Esophagus (tissue), 2 donors: ENCODE measurements at regions not wholly inside any gene's neighbourhood (a gene's known extent, or its start where the extent isn't known, plus 50 kb on each side); places are given as distances from the start of the nearest gene placed in this dataset.
"Not testable (repeated sequence)": the region's sequence is repeated elsewhere in the genome, so short reads cannot be mapped to it uniquely, and the experiment has no call there.

Experiments
- H3K27ac ChIP-seq, 2 donors: one replicate each; pipeline ENCODE4 v1.5.1; 2013; ENCODE audit warnings: low read depth in 2 of 2, mild to moderate bottlenecking in 2 of 2, inconsistent platforms in 1 of 2, low read length in 1 of 2, moderate library complexity in 1 of 2
- H3K27me3 ChIP-seq, 2 donors: one replicate each; pipeline ENCODE4 v1.6.1; 2013; ENCODE audit warnings: low read length in 2 of 2, control low read depth in 1 of 2, mild to moderate bottlenecking in 1 of 2; ENCODE audit not compliant: insufficient read depth in 2 of 2, control insufficient read depth in 1 of 2
- H3K36me3 ChIP-seq, 2 donors: one replicate each; pipeline ENCODE4 v1.6.1; 2013; ENCODE audit warnings: low read length in 1 of 2; ENCODE audit not compliant: control insufficient read depth in 2 of 2, insufficient read depth in 2 of 2
- H3K4me1 ChIP-seq, 2 donors: one replicate each; pipeline ENCODE4 v1.6.1; 2013; ENCODE audit warnings: low read length in 1 of 2; ENCODE audit not compliant: control insufficient read depth in 2 of 2, insufficient read depth in 2 of 2
- H3K4me3 ChIP-seq, 2 donors: one replicate each; pipeline ENCODE4 v1.5.1; 2013; ENCODE audit warnings: low read length in 2 of 2, mild to moderate bottlenecking in 2 of 2, low read depth in 1 of 2, moderate library complexity in 1 of 2
- H3K9me3 ChIP-seq, 2 donors: one replicate each; pipeline ENCODE4 v1.6.1; 2013; ENCODE audit warnings: mild to moderate bottlenecking in 2 of 2, low read depth in 1 of 2, low read length in 1 of 2, moderate library complexity in 1 of 2; ENCODE audit not compliant: control insufficient read depth in 2 of 2, insufficient read depth in 1 of 2
- WGBS, 2 donors: extraction: QIAGEN DNeasy Blood & Tissue Kit; methylation state at CpG; one replicate each; pipeline ENCODE4 v1.1.7; 2013; 5-methylcytosine and 5-hydroxymethylcytosine counted together
- donor health status: healthy with polysubstance abuse.
- donor health status: Bipolar disorder and iron deficiency.

- no peak overlapping the region for H3K27ac ChIP-seq
- H3K36me3 ChIP-seq = no peaks in the 10 kb centered on the region
- no peak overlapping the region for H3K4me3 ChIP-seq
- 67 to 70% methylated on average over 2 of the region's 2 CpGs for WGBS, 2 donors
- no peaks in the 10 kb centered on the region for H3K9me3 ChIP-seq
- no peaks in the 10 kb centered on the region for H3K27me3 ChIP-seq
- no peaks in the 10 kb centered on the region for H3K4me1 ChIP-seq
Observed at GRCh38 chr1:168834225-168834872, 105.3 kb upstream of the DPT start.

DNA sequence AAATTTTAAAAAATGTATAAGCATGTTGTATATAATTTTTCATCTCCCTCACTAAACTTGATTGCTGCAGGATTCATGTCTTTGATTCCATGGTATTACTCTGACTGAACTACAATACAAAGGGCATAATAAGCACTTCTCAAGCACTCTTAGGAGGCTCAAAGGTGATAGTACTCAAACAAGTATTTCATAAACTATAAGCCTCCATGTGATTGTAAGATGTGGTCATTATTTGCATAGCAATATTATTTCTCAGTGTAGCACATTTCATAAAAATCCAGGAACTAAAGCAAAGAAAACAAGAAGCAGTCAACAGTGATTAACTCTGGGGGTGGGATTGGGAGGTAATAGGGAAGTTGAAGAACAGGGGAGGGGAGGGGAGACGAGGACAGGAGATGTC lies 106.2 kb upstream of the DPT start:
- Histone ChIP-seq H3K27me3 (no peaks in the 10 kb centered on the region), H3K36me3 (no peaks in the 10 kb centered on the region), H3K9me3 (no peaks in the 10 kb centered on the region), H3K27ac (no peak overlapping the region), H3K4me1 (no peaks in the 10 kb centered on the region), H3K4me3 (no peak overlapping the region)
- 76 to 80% methylated on average over 1 of the region's 1 CpG for WGBS, 2 donors

DNA sequence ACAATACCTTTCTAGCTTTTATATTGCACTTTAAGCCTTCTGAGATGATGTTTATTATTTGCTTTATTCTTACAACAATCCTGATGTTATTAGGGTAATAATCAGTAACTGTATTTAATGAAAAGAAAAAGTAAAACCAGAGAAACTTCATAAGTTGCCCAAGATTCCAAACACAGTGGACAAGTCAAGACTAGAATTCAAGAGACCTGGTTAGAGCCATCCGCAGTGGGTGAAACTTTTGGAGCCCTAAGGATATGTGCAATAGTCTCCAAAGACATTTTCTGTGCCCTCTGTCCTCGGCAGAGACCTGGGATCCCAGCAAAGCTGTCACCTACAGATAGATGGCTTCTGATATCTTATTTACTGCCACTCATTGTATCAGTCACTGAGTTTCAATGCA lies 106.8 kb upstream of the DPT start:
- Histone ChIP-seq H3K36me3 (no peaks in the 10 kb centered on the region), H3K27me3 (no peaks in the 10 kb centered on the region), H3K9me3 (no peaks in the 10 kb centered on the region), H3K4me3 (no peak overlapping the region), H3K4me1 (no peaks in the 10 kb centered on the region), H3K27ac (no peak overlapping the region)
- WGBS, 2 donors = 52 to 61% methylated on average over 2 of the region's 2 CpGs

DNA sequence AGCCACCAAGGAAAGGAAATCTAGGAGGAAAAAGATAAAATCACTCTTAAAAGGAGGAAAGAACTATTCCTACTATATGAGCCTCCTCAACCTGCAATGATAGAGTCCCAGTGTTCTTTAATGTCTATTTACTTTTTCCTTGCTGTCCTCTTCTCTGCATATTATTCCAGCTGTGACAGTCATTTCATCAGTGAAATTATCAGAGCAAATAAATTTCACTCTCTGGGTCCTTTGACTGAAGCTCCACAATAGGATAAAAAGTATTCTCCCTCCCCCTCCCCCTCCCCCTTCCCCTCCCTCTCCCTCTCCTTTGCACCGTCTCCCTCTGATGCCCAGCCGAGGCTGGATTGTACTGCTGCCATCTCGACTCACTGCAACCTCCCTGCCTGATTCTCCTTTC lies 107.5 kb upstream of the DPT start:
- H3K27ac ChIP-seq = no peak overlapping the region
- H3K4me3 ChIP-seq = no peak overlapping the region

DNA sequence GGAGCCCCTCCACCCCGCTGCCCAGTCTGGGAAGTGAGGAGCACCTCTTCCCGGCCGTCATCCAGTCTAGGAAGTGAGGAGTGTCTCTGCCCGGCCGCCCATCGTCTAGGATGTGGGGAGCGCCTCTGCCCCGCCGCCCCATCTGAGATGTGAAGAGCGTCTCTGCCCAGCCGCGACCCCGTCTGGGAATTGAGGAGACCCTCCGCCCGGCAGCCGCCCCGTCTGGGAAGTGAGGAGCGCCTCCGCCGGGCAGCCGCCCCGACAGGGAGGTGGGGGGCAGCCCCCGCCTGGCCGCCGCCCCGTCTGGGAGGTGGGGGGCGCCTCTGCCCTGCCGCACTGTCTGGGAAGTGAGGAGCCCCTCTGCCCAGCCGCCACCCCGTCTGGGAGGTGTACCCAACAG lies 108.2 kb upstream of the DPT start:
- not testable (repeated sequence) for H3K9me3 ChIP-seq, H3K27ac ChIP-seq, H3K27me3 ChIP-seq, H3K4me1 ChIP-seq, H3K4me3 ChIP-seq, H3K36me3 ChIP-seq
- 92 to 98% methylated on average over 30 of the region's 30 CpGs for WGBS, 2 donors

More for the DNA sequence above, 107.5 kb upstream of the DPT start:
- Histone ChIP-seq H3K36me3 (no peaks in the 10 kb centered on the region), H3K4me1 (no peaks in the 10 kb centered on the region), H3K27me3 (no peaks in the 10 kb centered on the region), H3K9me3 (no peaks in the 10 kb centered on the region)
- WGBS, 2 donors = 95 to 97% methylated on average over 3 of the region's 3 CpGs

- H3K27me3 ChIP-seq = no peaks in the 10 kb centered on the region
- no peak overlapping the region for H3K27ac ChIP-seq
- H3K36me3 ChIP-seq = no peaks in the 10 kb centered on the region
- peaks cover 0 to 3% of the 10 kb centered on the region in 2 donors for H3K4me1 ChIP-seq
- no peaks in the 10 kb centered on the region for H3K9me3 ChIP-seq
- H3K4me3 ChIP-seq = no peak overlapping the region
- 48 to 59% methylated on average over 1 of the region's 1 CpG for WGBS, 2 donors
Observed at GRCh38 chr1:168842306-168842705, 113.3 kb upstream of the DPT start.

GRCh38 chr1:168842916-168843315 lies 113.9 kb upstream of the DPT start:
- Histone ChIP-seq H3K4me3 (no peak overlapping the region), H3K36me3 (no peaks in the 10 kb centered on the region), H3K27me3 (no peaks in the 10 kb centered on the region), H3K9me3 (no peaks in the 10 kb centered on the region), H3K27ac (peak overlapping the region in 1 of 2 donors; percentile 0), H3K4me1 (peaks cover 0 to 3% of the 10 kb centered on the region in 2 donors)
- WGBS, 2 donors = 43 to 53% methylated on average over 2 of the region's 2 CpGs

DNA sequence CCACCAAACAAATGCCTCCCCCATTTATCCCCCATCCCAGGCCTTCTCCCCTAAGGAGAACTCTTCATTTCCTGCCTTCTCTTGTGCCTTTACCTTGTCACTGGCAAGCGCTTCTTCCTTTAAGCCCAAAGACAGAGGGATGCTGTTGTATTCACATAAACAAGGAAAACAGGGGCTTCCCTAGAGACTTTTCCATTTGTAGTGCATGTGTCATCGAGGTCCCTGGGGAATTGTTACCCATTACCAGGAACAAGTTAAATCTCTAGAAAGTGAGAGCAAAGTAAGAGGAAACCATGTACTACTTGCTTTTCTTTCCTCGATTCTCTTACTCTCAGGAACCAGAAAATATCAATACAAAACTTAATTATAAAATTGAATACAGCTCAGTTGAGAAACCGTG lies 114.4 kb upstream of the DPT start:
- Histone ChIP-seq H3K27ac (peak overlapping the region in 1 of 2 donors; percentile 0), H3K9me3 (no peaks in the 10 kb centered on the region), H3K36me3 (no peaks in the 10 kb centered on the region), H3K4me1 (peaks cover 0 to 3% of the 10 kb centered on the region in 2 donors), H3K4me3 (no peak overlapping the region), H3K27me3 (no peaks in the 10 kb centered on the region)
- WGBS, 2 donors = 82 to 90% methylated on average over 4 of the region's 4 CpGs

GRCh38 chr1:168843950-168844349 lies 114.9 kb upstream of the DPT start:
- no peak overlapping the region for H3K4me3 ChIP-seq
- no peaks in the 10 kb centered on the region for H3K9me3 ChIP-seq
- WGBS, 2 donors = 94 to 98% methylated on average over 2 of the region's 2 CpGs
- no peaks in the 10 kb centered on the region for H3K36me3 ChIP-seq
- H3K27ac ChIP-seq = no peak overlapping the region
- H3K4me1 ChIP-seq = peaks cover 0 to 3% of the 10 kb centered on the region in 2 donors
- H3K27me3 ChIP-seq = no peaks in the 10 kb centered on the region

DNA sequence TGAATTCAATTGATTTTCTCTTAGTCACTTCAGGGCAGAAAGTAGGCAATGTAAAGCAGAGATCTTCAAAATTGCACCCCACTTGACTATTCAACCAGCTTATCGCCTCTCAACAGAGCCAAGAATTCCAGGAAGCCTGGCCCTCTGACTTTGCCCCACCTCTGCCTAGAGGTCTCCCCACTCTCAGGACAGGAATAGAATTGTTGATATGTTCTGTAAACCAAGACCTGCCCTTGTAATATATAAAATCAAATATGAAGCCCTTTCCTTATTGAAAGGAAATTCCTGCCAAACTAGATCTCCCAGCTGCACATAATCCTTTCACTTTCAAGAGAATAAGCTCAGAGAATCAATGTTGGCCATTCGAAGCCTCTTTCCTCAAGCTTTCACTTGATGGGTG lies 116.1 kb upstream of the DPT start:
- Histone ChIP-seq H3K36me3 (no peaks in the 10 kb centered on the region), H3K4me1 (peaks cover 0 to 3% of the 10 kb centered on the region in 2 donors), H3K27ac (peak overlapping the region; percentile 29 to 64), H3K9me3 (no peaks in the 10 kb centered on the region), H3K4me3 (no peak overlapping the region), H3K27me3 (no peaks in the 10 kb centered on the region)
- 55 to 58% methylated on average over 2 of the region's 2 CpGs for WGBS, 2 donors
